Stimulated activated CD8-positive, alpha-beta memory T cell treated with anti-CD3 and anti-CD28 coated beads, Interleukin-12 subunit alpha, Interleukin-12 subunit beta, amount 100 ng/mL, for 24 hours (primary cell): ENCODE measurements at regions not wholly inside any gene's neighbourhood (a gene's known extent, or its start where the extent isn't known, plus 50 kb on each side); places are given as distances from the start of the nearest gene placed in this dataset.

ENCODE experiments used
- DNase-seq: peaks from one replicate; pipeline ENCODE4 v3.0.0-alpha.2; 2020; ENCODE audit errors: extremely low read depth

- DNase-seq: no peak
Measured at GRCh38 chr5:124692950-124693349, 53.5 kb downstream of the ZNF608 start.

GRCh38 chr5:124692324-124692723 is 54.1 kb downstream of the ZNF608 start:
- DNase-seq: no peak

- DNase-seq: no peak
Measured at GRCh38 chr5:124689653-124690052, 56.8 kb downstream of the ZNF608 start.

GRCh38 chr5:124686239-124687004 is 60.0 kb downstream of the ZNF608 start:
- DNase-seq: no peak

- DNase-seq: no peak
Measured at GRCh38 chr5:124685404-124685930, 61.0 kb downstream of the ZNF608 start.

- no peak for DNase-seq
Measured at GRCh38 chr5:124683917-124684555, 62.4 kb downstream of the ZNF608 start.

- DNase-seq: no peak
Measured at GRCh38 chr5:124679578-124680199, 66.8 kb downstream of the ZNF608 start.

GRCh38 chr5:124678922-124679519 is 67.4 kb downstream of the ZNF608 start:
- no peak for DNase-seq

- no peak for DNase-seq
Measured at GRCh38 chr5:124678468-124678867, 68.0 kb downstream of the ZNF608 start.

- no peak for DNase-seq
Measured at GRCh38 chr5:124677374-124678351, 68.8 kb downstream of the ZNF608 start.

- no peak for DNase-seq
Measured at GRCh38 chr5:124675931-124676846, 70.2 kb downstream of the ZNF608 start.

GRCh38 chr5:124671193-124671592 is 75.2 kb downstream of the ZNF608 start:
- DNase-seq: no peak

GRCh38 chr5:124670722-124671184 is 75.7 kb downstream of the ZNF608 start:
- no peak for DNase-seq

- no peak for DNase-seq
Measured at GRCh38 chr5:124669956-124670721, 76.3 kb downstream of the ZNF608 start.

- no peak for DNase-seq
Measured at GRCh38 chr5:124669300-124669648, 77.2 kb downstream of the ZNF608 start.

- no peak for DNase-seq
Measured at GRCh38 chr5:124668353-124669299, 77.8 kb downstream of the ZNF608 start.

- DNase-seq: no peak
Measured at GRCh38 chr5:124665625-124666024, 80.8 kb downstream of the ZNF608 start.

- DNase-seq: no peak
Measured at GRCh38 chr5:124665035-124665434, 81.4 kb downstream of the ZNF608 start.
